AG09309 (cell line): ENCODE measurements at regions not wholly inside any gene's neighbourhood (a gene's known extent, or its start where the extent isn't known, plus 50 kb on each side); places are given as distances from the start of the nearest gene placed in this dataset.

Source experiments
- DNase-seq: peaks from one replicate; pipeline ENCODE4 v3.0.0-alpha.2; 2010; ENCODE audit warnings: low read depth
- H3K4me3 ChIP-seq: 2 replicates; pipeline ENCODE4 v1.5.1; 2011; ENCODE audit warnings: mild to moderate bottlenecking, low read depth, low read length, moderate library complexity; ENCODE audit not compliant: control insufficient read depth
- CTCF ChIP-seq: IDR thresholded peaks from 2 replicates; pipeline ENCODE4 v1.5.1; 2011; ENCODE audit warnings: mild to moderate bottlenecking, low read depth, low read length, inconsistent platforms; ENCODE audit not compliant: insufficient read depth, control insufficient read depth; ENCODE audit errors: missing control alignments

- no peak for TF ChIP-seq CTCF
- DNase-seq: no peak
- H3K4me3 ChIP-seq: no peak overlapping the region
These were observed 122.3 kb downstream of the ZC3H11B start for GRCh38 chr1:219490566-219490965.

- TF ChIP-seq CTCF: no peak
- no peak for DNase-seq
- no peak overlapping the region for H3K4me3 ChIP-seq
These were observed 123.3 kb downstream of the ZC3H11B start for GRCh38 chr1:219489636-219490035.

GRCh38 chr1:219488275-219488674, 124.6 kb downstream of the ZC3H11B start:
- no peak for TF ChIP-seq CTCF
- no peak overlapping the region for H3K4me3 ChIP-seq
- no peak for DNase-seq

- DNase-seq: no peak
- no peak for TF ChIP-seq CTCF
- H3K4me3 ChIP-seq: no peak overlapping the region
These were observed 129.4 kb downstream of the ZC3H11B start for GRCh38 chr1:219483530-219483929.

GRCh38 chr1:219480011-219480410, 132.9 kb downstream of the ZC3H11B start:
- TF ChIP-seq CTCF: no peak
- H3K4me3 ChIP-seq: no peak overlapping the region
- DNase-seq: no peak

- no peak overlapping the region for H3K4me3 ChIP-seq
- no peak for TF ChIP-seq CTCF
- no peak for DNase-seq
These were observed 134.1 kb downstream of the ZC3H11B start for GRCh38 chr1:219478811-219479210.

- TF ChIP-seq CTCF: no peak
- DNase-seq: peak; percentile 23
These were observed 135.0 kb downstream of the ZC3H11B start for GRCh38 chr1:219477861-219478260.

More at GRCh38 chr1:219477861-219478260, 135.0 kb downstream of the ZC3H11B start:
- H3K4me3 ChIP-seq: no peak overlapping the region
